Stimulated activated CD8-positive, alpha-beta memory T cell treated with anti-CD3 and anti-CD28 coated beads, Interleukin-7, amount 100 ng/mL, for 48 hours (primary cell): ENCODE measurements at regions not wholly inside any gene's neighbourhood (a gene's known extent, or its start where the extent isn't known, plus 50 kb on each side); places are given as distances from the start of the nearest gene placed in this dataset.

Source experiments
- DNase-seq, 2 donors: peaks; one replicate each; pipeline ENCODE4 v3.0.0-alpha.2; 2020; ENCODE audit warnings: low read depth in 1 of 2; ENCODE audit errors: extremely low read depth in 1 of 2

DNA sequence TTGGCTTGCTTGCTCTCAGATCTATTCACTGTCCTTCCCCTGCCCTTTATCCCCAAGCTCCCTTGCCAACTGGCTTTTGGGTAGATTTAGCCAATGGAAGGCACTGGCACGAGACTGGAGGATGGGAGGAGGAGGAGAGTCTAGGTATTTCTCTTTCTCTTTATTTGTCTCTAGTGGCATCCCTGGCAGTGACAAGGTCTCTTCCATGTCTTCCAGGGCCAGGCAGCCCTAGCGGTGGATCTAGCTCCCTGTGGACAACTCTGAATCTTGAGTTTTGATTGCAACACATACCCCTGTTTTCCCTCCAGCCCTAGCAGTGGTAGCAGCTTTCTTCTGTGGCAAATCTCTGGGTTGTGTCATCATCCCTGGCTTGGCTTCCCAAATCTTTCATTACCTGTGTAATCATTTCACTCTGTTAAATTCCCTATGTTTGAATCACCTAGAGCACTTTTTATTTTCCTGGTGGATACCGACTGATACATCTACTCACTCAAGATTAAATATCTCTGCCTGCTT, 171.1 kb upstream of the IRX6 start:
- no peak for DNase-seq

DNA sequence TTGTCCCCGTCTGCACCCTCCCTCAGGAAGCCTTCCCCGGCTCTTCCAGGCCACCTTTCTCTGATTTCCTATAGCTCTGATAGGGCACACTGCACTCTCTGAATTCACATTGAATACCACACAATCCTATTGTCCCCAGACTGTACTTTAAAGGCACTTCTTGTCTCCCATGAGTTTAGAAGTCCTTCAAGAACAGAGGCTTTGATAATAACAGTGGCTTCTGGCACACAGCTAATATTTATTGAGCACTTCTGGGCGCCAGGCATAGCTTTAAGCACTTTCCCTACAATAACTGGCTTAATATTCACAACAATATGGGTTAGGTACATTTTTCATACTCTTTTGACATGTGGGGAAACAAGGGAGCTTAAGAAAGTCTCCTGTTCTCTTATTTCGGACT, 169.7 kb upstream of the IRX6 start:
- DNase-seq = no peak

DNA sequence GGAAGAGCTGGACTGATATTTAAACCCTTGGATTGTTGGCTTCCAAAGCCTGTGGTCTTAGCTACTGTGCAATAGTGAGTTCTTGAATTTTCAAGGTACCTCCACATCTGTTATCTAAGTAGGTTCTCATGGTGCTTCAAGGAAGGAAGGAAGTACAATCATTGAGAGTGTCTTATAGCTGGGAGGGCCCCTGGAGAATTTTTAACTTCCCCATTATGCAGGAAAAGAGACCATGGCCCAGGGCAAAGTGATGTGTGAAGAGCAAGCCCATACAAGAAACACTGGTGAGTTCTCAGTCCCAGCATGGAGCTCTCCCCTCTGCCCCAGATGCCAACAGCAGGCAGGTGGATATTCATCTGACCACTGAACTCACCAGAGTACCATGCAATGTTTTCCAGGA, 169.0 kb upstream of the IRX6 start:
- DNase-seq = no peak

DNA sequence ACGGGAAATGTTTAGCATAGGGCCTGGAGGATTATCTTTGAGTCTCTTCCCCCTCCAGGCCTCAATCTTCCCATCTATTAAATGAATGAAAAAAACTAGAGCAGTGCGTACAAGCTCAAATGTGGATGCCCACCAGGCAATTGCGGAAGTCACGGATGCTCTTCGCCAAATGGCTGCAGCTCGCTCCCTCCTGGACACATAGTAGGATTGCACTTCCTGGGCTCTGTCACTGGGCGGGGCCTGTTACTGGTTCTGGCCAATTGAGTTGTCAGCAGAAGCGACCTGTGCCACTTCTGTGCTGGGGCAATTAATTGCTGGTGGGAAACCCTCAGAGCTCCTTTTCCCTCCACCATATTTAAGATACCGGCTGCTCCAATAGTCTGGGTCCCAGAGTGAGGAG, 168.2 kb upstream of the IRX6 start:
- DNase-seq = no peak

DNA sequence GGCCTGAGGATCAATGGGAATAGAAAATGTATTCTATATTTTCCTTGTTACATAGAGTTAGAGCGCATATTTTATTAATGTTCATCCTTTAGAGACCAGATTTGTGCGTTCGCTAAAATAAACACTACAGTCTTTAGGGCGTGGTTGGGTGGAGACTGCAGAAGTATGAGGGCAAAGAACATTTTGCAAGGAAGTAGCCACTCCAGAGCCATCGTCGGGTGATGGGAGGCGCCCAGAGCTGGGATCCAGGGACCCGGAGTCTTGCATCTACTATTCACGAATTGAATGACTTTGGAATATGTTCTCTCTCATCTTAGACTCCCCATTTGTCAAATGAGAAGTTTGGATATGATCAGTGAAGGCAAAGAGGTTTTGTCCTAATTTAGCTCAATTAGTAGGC, 154.2 kb upstream of the IRX6 start:
- no peak for DNase-seq

DNA sequence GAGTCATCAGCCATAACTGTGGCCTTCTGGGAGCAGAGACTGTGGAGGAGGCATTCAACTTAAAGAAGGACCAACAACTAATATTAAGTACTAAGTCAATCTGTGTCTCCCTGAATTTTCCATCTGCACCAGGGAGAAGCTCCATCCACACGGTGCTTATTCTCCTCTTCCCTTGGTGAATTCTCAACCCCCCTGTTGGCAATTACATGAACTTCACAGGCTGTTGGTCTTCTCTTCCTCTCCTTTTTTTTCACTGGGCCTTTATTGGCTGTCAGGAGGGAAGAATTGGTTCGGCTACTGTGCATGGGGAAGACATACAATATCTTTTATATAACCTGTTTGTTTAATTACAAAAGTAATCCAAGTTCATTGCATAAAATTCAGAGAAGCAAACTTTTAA, 152.8 kb upstream of the IRX6 start:
- DNase-seq = no peak

DNA sequence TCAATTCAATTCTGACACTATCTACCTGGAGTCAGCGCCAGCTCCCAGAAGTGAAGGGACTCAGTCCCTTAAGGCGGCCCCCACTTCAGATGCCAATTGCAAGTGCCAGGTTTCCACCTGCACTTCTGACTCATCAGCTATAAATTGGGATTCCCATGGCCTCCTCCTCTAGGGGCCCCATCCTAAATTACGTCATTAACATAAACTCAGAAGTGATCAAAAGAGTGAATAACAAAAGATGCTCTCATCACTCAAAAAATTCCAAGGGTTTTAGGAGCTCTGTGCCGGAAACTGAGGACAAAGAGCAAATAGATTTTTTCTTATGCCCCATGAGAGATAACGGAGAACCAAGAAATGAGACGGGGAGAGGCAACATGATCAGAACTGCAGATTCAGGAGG, 148.6 kb upstream of the IRX6 start:
- no peak for DNase-seq

DNA sequence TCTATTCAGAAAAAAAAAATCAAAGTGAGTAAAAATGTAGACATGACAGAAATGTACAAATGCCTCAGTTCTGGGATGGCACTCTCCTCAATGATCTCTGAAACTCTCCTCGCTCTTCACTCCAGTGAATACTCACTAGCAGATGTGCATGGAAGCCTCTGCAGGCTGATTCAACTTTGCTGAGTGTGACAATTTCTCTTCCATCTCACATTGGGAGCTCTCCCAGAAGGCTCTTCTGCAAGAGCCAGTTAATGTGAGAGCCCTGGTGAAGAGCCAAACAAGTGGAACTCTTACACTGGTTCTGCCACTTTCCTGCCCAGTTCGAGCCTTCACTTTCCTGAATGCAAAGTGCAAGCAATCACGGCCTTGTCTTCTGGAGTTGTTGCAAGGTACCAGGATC, 147.1 kb upstream of the IRX6 start:
- no peak for DNase-seq

DNA sequence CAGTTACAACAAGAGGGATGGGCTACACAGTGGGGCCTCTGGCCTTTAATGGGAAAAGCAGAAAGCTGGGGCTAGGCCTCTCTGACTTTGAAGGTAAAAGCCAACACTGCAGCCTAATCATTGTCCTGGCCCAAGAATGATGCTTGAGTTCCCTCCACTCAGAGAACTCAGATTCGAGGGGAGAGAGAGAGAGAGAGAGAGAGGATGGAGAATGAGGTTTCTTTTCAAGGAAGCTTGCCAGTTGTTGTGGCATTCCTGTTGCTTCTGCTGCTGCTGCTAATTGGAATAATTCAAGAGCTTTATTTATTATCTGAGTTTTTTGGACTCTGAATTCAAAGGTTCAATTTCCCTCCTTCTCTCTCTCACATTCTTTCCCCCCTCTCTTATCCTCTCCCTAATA, 144.6 kb upstream of the IRX6 start:
- no peak for DNase-seq

DNA sequence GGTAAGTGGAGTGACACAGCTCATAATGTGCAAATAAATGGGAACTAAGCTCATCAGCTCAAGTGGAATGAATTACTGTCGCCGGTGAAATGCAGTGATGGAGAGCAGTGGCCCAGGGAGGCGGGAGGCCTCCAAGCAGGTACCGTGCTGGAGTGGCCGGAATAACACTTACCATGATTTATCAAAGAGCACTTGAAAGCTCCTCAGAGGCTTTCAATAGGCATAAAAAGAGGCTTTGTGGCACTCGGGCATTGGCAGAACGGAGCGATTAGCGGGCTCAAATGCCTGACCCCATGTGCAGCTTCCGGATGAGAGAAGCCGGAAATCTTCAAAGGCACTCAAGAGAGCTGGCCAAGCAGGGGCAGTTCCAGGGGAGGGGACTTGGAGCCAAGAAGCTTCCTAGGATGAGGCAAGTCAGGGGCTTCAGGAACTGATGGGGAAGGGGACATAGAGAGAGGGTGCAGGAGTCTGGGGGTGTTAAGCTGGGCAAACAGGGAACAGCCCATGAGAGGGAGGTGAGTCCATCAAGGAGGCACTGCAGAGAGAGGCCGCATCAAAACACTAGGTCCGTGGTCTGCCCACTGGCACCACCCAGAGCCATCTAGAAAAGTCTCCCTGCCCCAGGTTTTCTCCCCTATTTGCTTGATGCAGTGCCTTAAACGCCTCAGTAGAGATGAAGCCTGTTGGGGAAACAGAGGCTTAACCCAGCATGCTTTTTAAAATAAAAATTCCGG, 144.0 kb upstream of the IRX6 start:
- no peak for DNase-seq

DNA sequence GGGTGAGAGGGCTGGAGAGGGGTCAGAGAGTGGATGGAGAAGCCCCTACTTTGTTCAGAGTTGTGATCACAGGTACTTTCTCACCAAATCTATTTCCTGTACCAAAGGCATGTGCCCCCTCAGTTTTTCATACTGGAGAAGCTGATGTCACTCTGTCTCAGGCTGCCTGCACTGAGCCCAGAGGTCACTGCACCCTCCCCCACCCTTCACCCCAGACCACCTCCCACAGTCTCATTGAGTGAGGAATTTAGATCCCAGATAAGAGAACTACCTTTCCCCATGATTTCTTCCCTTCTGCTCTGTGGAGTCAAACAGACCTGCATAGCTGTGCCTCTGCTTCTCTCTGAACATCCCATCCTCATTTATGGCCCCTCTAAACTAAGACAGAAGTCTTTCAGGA, 140.0 kb upstream of the IRX6 start:
- no peak for DNase-seq

DNA sequence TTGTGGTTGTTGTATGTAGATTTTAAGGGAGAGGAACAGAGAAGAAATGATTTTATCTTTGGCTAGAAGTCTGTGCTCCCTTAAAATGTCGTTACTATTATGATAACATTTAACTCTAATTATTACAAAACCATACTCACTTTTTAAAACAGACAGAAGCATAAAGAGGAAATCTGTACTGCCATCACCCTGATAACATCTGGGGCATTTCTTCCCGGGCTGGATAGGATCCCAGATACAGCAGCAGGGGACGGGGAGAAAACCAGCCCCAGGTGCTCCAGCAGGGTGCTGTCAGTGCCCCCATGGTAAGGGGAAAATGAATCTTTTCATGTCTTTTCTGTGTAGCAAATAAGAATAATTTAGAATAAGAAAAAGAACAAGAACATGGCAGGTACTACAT, 139.4 kb upstream of the IRX6 start:
- no peak for DNase-seq

DNA sequence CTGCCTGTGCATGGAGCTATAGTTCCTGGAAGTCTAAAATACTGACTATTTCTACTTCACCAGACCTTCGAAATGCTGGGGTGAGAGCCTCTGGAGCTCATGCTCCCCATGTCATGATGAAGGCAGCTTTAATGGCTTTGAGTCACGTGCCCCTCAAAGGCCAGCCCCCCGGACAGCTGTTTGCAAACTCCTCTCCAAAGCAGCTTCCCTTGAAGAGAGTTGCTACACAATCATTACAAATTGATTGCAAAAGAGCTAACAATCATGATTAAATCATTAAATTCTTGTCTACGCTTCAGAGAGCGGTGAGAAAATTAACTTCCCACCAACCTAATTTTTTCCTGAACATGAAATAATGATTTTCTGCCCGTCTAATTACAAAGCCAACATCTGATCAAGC, 134.8 kb upstream of the IRX6 start:
- no peak for DNase-seq

DNA sequence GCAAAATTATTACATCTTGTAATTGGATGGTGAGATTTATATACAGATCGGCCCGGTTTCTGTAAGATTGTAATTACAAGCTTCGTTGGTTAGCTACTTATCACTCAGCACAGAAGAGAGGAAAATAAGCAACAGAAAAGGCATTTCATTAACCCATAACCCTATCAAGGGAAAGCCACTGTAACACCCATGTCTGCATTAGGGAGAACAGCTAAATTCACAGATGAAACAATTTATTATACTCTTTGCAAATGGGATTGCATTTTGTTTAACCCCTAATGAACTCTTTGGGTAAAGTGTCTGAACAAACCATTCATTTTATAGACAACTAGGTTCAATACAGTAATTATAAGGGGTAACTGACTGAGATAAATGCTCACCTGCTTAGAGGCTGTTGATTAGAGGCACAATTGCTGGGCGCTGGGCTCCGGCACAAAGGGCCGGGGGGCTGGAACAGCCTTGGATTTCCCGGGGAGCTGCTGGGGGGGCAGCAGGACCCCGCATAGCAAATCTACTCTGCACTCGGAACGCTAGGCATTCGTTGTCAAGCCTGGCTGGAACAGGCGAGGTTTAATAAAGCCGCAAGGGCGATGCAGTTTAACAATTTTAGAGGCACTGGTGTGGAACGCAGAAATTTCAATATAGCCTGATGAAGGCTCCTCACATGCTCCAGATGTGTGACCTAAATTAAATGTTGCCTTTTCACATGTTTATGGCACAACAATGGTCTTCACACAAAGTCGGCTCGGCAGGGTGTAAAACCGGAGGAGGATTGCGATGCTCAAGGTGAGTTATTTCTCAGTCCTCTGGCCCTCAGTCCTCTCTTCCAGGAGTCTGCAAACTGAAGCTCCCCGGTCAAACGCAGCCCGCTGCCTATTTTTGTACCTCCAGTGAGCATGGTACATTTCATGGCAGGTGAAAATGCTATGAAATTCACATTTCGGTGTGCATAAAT, 134.0 kb upstream of the IRX6 start:
- DNase-seq = no peak

DNA sequence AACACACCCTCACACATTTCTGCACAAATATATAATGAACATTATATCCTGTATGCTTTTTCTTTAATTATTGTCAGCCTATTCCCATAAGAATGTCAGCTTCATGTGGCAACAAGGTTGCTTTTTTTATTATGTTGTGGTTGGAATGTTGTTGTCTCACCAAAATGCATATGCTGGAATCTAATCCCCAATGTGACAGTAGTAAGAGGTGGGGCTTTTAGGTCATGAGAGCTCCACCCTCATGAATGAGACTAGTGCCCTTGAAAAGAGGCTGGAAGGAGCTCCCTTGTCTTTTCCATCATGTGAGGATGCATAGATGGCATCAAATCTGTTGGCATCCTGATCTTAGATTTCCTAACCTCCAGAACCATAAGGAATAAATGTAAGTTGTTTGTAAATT, 131.3 kb upstream of the IRX6 start:
- no peak for DNase-seq

DNA sequence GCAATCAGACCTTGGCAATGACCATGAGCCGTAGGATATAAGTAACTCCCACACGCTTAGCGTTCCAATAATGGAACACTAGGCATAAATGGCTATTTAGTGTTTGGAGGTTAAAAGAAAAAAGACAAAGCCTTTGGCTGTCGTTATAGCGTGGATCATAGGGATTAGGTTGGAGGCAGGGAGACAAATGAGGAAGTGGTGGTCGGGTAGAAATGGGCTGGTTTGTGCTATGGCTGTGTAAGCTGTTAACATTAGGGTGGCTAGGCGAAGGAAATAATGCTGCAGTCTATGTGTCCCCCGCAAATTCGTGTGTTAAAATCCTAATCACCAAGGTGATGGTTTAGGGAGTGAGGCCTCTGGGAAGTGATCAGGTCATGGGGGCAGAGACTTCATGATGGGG, 120.4 kb upstream of the IRX6 start:
- no peak for DNase-seq

DNA sequence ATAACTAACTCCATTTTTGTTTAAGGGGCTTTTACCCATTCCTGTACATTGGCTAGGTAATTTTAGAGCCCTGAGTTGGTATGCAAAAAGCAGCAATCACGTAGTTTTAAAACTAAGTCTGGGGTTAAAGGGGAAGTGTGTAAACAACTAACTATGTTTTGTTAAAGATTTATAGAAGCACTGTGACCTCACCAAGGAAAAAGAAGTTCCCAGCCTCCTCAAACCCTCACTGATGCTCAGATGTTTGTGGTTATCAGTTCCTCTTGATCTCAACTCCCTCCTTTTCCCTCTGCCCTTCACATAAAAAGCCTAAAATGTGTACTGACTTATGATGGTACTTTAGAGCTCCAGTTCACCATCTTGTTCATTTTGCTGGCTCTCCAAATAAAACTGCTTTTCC, 119.9 kb upstream of the IRX6 start:
- DNase-seq = no peak

DNA sequence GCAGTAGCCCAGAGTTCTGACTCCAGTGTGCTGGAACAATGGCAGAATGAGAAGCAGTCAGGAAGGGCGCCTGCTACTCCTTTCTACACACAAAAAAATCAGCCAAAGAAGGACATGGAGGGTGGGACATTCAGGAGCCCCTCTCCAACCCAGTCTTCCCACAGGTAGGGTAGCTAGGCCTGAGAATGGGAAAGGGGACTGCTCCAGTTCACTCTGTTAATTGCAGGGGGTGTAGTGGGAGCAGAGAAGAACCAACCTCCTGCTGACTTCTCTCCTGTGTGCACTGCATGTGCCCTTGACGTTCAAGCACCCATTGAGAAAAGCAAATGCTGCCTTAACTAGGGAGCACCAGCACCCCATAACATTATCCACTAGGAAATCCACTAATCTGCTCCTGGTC, 119.1 kb upstream of the IRX6 start:
- DNase-seq = no peak

DNA sequence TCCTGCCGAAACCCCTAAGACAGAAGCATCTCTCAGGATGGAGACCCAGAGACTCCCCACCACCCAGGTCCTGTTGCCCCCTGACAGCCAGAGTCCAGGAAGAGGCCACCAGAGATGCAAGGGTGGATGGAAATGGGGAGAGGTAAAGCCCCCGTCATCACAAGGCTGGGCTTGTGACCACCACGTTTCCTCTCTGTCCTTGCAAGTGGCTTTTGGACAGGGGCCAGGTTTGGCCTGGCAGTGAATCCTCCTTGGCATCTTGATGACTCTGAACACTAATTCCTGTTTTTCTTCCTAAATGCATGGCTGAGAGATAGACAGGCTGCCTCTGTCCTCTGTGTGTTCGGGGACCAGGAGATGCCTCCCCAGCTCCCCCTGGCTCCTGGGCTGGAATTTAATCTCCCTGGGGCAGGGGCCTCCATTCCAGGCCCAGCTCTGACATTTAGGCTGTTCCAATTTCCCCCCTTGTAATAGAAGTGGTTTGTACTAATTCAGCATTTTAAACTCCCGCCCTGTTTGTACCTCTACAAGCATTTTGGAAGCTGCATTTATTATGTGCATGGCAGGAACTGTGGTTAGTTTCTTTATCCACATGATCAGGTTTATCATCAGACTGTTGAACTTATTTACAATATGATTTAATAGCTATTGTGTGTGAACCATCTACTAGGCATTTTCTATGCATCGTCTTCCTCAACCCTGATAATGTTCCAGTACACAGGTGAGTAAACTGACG, 116.1 kb upstream of the IRX6 start:
- DNase-seq = no peak

DNA sequence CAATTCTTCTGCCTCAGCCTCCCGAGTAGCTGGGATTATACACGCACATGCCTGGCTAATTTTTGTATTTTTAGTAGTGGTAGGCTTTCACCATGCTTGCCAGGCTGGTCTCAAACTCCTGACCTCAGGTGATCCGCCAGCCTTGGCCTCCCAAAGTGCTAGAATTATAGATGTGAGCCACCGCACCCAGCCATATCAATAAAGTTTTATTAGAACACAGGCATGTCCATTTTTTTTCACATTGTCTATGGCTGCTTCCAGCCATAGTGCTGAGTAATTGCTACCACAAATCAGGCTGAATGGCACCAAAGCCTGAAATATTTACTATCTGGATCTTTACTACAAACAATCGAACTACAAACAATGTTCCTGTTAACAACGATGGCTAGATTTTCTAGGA, 114.4 kb upstream of the IRX6 start:
- no peak for DNase-seq

DNA sequence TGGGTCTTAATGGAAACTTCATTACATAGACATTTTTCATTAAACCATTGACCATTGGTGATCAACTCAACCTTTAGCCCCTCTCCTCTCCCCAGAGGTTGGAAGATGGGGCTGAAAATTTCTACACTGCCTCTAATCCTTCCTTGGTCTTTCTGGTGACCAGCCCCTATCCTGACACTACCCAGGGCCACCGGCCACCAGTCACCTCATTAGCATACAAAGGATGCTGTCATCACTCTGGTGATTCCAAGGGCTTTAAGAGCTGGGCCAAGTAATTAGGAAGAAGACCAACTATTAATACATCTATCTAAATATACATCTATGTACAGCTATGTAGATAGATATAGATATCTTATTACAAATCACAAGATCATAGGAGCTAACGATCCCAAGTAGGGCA, 111.2 kb upstream of the IRX6 start:
- DNase-seq = no peak
